Upper lobe of left lung (tissue), 4 donors: ENCODE measurements at regions not wholly inside any gene's neighbourhood (a gene's known extent, or its start where the extent isn't known, plus 50 kb on each side); places are given as distances from the start of the nearest gene placed in this dataset.

Experiments
- CTCF ChIP-seq, 6 experiments: fragments of 450-650 bp in 4 of 6; fragments of 200-600 bp in 2 of 6; sonication (generic) in 2 of 6; IDR thresholded peaks; one replicate each; pipeline ENCODE4 v1.5.1; 2016 to 2019; ENCODE audit warnings: antibody characterized with exemption in 6 of 6
- POLR2A ChIP-seq, 4 donors: fragments of 450-650 bp; IDR thresholded peaks; one replicate each; pipeline ENCODE4 v1.5.1; 2016 to 2017; ENCODE audit warnings: antibody characterized with exemption in 4 of 4, mild to moderate bottlenecking in 2 of 4
- POLR2AphosphoS5 ChIP-seq, 2 donors: sonication (generic); formaldehyde crosslinking; IDR thresholded peaks; one replicate each; pipeline ENCODE4 v1.5.1; 2017; ENCODE audit warnings: antibody characterized with exemption in 2 of 2

- TF ChIP-seq CTCF (IDR thresholded peaks at IDR 0.05) (no peak), POLR2AphosphoS5 (IDR thresholded peaks at IDR 0.05) (no peak), POLR2A (IDR thresholded peaks at IDR 0.05) (no peak)
Observed at GRCh38 chr6:104500265-104500664, 359.5 kb downstream of the HACE1 start.
